ENCODE measurements at regions not wholly inside any gene's neighbourhood (a gene's known extent, or its start where the extent isn't known, plus 50 kb on each side); places are given as distances from the start of the nearest gene placed in this dataset.
A peak's percentile ranks its signal among the peaks of the same experiment; 100 is the strongest.

GRCh38 chr4:36394352-36394903, 113.0 kb downstream of the DTHD1 start:
- no peak for DNase-seq

GRCh38 chr4:36399762-36400353, 118.4 kb downstream of the DTHD1 start:
- peak; percentile 13 for DNase-seq

GRCh38 chr4:36402008-36402758, 120.8 kb downstream of the DTHD1 start:
- DNase-seq = no peak

- DNase-seq = no peak
Measured at GRCh38 chr4:36411338-36411737, 129.9 kb downstream of the DTHD1 start.

- no peak for DNase-seq
Measured at GRCh38 chr4:36414248-36414647, 132.8 kb downstream of the DTHD1 start.

GRCh38 chr4:36417146-36417545, 135.7 kb downstream of the DTHD1 start:
- DNase-seq = no peak

- no peak for DNase-seq
Measured at GRCh38 chr4:36420111-36420679, 138.8 kb downstream of the DTHD1 start.

- no peak for DNase-seq
Measured at GRCh38 chr4:36422607-36423006, 141.2 kb downstream of the DTHD1 start.

GRCh38 chr4:36426741-36427140, 145.3 kb downstream of the DTHD1 start:
- no peak for DNase-seq

GRCh38 chr4:36427696-36428095, 146.3 kb downstream of the DTHD1 start:
- no peak for DNase-seq

- no peak for DNase-seq
Measured at GRCh38 chr4:36432586-36432985, 151.2 kb downstream of the DTHD1 start.

GRCh38 chr4:36439556-36439955, 158.1 kb downstream of the DTHD1 start:
- DNase-seq = no peak

- DNase-seq = no peak
Measured at GRCh38 chr4:36445480-36445879, 164.1 kb downstream of the DTHD1 start.

- DNase-seq = no peak
Measured at GRCh38 chr4:36446275-36446674, 164.9 kb downstream of the DTHD1 start.

GRCh38 chr4:36461344-36461743, 179.9 kb downstream of the DTHD1 start:
- DNase-seq = no peak

- no peak for DNase-seq
Measured at GRCh38 chr4:36467670-36468069, 186.3 kb downstream of the DTHD1 start.

GRCh38 chr4:36471903-36472302, 190.5 kb downstream of the DTHD1 start:
- no peak for DNase-seq

GRCh38 chr4:36476135-36476534, 194.7 kb downstream of the DTHD1 start:
- no peak for DNase-seq

GRCh38 chr4:36477861-36478260, 196.4 kb downstream of the DTHD1 start:
- DNase-seq = no peak

- no peak for DNase-seq
Measured at GRCh38 chr4:36485885-36486284, 204.5 kb downstream of the DTHD1 start.

GRCh38 chr4:36489798-36490197, 208.4 kb downstream of the DTHD1 start:
- DNase-seq = no peak

- DNase-seq = no peak
Measured at GRCh38 chr4:36492041-36492440, 210.6 kb downstream of the DTHD1 start.

GRCh38 chr4:36492590-36492989, 211.2 kb downstream of the DTHD1 start:
- DNase-seq = no peak

GRCh38 chr4:36493251-36493650, 211.8 kb downstream of the DTHD1 start:
- DNase-seq = no peak

All from fibroblast of skin of back (primary cell).